Fibroblast of skin of left biceps (primary cell): ENCODE measurements at regions not wholly inside any gene's neighbourhood (a gene's known extent, or its start where the extent isn't known, plus 50 kb on each side); places are given as distances from the start of the nearest gene placed in this dataset.
"Not testable (repeated sequence)": the region's sequence is repeated elsewhere in the genome, so short reads cannot be mapped to it uniquely, and the experiment has no call there.

Experiments used
- DNase-seq, 2 experiments: peaks; one replicate each; pipeline ENCODE4 v3.0.0-alpha.2; 2013; ENCODE audit warnings: low read depth in 2 of 2

DNA sequence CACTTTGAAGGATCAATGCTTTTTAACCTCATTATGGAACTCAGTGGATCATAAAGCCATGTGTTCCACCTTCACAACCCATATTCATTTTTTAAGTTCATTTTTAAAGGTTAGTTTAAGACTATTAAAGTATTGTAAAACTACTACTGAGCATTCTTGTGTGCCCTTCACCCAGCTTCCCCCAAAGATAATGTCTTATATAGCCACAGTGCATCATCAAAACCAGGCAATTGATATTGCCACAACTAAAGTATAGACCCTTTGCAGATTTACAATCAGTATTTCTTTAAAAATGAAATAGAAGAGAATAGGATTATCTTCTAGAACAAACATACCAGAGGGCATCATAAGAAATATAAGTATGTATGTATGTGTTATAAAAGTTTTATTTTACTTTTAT lies 597.1 kb downstream of the CCSER2 start:
- DNase-seq = no peak

- DNase-seq = no peak
These were observed 605.0 kb downstream of the CCSER2 start for GRCh38 chr10:84933402-84933801.

- no peak for DNase-seq
These were observed 607.4 kb downstream of the CCSER2 start for GRCh38 chr10:84935772-84936171.

GRCh38 chr10:84938117-84938905 lies 609.9 kb downstream of the CCSER2 start:
- DNase-seq = no peak

GRCh38 chr10:84943541-84943940 lies 615.2 kb downstream of the CCSER2 start:
- no peak for DNase-seq

- no peak for DNase-seq
These were observed 615.8 kb downstream of the CCSER2 start for GRCh38 chr10:84944187-84944586.

- no peak for DNase-seq
These were observed 617.4 kb downstream of the CCSER2 start for GRCh38 chr10:84945791-84946190.

DNA sequence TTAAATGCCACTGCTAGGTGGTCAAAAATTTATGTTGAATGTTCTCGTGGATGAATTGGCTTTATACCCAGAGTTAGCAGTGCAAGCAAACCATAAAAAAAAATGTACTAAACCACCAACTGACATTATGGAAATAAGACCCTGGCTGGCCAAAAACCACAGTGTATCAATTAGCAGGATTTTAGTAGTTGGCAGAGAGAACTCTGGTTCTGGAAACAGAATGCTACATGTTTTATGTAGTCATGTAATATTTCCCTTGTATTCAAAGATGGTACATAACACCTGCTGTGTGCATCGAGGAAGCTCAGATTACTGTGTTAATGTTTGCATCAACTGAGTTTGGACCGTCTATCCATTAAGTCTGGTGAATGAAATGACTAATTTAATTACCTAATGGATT lies 618.5 kb downstream of the CCSER2 start:
- DNase-seq = no peak

DNA sequence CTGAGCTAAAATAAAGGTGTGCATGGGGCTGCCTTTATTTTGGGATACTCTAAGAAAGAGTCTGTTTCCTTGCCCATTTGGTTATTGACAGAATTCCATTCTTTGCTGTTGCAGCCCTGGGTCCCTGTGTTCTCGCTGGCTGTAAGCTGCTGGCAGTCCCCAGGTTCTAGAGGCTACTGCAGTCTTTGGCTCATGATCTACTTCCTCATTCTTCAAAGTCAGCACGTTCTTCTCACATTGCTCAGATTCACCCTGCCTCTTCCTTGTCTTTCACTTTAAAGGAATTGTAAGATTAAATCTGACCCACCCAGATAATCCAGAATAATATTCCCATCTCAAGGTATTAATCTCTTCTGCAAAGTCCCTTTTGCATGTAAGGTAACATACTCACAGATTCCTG lies 620.3 kb downstream of the CCSER2 start:
- no peak for DNase-seq

DNA sequence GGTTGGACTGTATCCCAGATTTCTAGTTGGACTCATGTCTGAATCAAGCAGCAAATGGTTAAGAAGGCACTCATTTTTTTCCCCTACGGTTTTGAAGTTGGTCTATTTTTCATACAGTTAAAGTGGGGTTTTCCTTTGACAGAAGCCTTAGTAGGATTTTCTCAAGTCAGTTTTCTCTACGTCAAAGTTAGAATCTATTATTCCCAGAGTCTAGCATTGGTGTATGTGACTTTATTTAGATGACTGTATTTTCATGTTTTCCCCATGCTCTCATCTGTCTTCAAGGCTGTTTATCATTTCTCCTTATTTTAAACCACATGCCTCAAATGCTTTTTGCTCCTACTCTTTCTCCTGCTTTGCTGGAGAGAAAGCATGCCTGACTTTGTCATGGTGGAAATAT lies 623.2 kb downstream of the CCSER2 start:
- no peak for DNase-seq

- no peak for DNase-seq
These were observed 629.0 kb downstream of the CCSER2 start for GRCh38 chr10:84957427-84957826.

DNA sequence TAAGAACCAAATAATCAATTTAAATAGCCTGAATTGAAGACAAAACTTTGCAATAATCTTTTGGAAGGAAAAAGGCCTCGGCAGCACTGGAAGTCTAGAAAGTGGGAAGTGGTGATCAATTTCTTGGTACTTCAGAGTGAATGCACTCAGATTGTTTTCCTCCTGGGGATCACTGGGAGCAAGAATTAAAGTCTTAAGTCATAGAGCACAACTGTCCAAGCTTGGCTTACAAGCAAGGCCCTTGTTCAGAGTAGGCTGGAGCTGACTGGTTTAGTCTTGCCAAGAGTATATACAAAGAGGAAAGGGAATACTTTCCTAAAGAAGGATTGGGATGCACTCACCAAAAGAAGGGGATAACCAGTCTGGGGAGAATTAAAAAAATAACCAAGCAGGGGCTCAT lies 637.1 kb downstream of the CCSER2 start:
- DNase-seq = no peak

DNA sequence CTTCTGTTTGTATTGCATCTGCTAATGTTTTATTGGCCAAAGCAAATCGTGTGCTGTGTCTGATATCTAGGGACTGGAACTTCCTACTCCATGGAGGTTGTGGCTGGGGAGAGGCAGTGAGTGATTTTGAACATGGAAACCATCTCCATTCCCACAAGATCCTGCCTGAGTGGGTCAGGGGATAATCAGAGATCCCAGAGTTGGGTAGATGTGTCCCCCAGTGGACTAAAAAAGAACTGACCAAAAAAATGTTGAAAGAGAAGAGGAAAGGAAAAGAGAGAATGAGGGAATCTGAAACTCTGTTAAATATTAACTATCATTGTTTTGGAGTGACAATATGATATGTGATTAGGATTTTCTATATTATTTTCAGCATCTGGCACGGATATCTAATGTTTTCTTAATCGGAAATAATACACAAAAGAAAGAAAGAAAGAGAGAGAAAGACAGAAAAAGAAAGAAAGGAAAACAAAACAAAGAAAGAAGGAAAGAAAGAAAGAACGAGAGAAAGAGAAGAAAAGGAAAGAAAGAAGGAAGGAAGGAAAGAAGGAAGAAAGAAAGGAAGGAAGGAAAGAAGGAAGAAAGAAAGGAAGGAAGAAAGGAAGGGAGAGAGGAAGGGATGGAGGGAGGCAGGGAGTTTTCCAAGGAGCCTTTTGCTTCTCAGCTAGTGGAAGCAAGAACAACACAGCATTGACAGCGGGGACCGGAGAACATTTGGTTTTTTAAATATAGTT lies 638.5 kb downstream of the CCSER2 start:
- no peak for DNase-seq

- not testable (repeated sequence) for DNase-seq
These were observed 640.9 kb downstream of the CCSER2 start for GRCh38 chr10:84969297-84969696.

GRCh38 chr10:84987039-84987438 lies 658.6 kb downstream of the CCSER2 start:
- no peak for DNase-seq

DNA sequence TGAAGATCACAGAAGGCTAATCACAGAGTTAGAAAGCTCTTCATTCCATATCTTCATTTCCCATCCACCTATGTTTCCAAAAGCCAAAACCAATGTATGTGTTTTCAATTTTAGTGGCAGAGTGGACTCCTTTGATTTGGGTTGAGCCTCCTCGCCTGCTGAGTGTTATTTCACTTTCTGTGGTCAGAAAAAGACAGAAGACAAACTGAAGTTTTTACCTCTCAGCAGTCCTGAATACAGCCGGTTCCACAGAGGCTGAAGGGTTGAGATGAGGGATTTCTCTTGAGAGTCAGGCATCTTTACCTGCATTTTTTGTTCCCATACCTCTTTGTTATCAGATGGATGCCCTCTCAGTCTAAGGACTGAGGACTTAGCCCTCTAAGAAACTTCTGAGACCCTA lies 659.6 kb downstream of the CCSER2 start:
- no peak for DNase-seq

- DNase-seq = no peak
These were observed 662.3 kb downstream of the CCSER2 start for GRCh38 chr10:84990713-84991112.

DNA sequence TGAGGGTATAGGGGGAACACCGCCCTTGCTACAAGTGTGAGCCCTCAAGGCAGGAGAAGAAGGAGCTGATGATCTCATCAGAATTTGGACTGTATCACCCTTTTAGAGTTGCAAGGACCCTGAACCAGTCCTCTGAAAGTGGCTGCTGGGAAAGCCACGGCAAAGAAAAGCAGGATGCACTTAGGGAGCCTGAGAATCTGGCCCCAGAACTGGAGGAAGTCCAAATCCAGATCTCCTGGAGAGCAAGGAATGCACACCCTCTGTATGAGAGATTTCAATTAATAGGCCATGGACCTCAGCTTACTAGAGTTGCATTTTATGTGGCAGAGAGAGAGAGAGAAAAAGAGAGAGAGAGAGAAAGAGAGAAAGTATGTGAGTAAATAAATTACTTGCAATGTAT lies 662.9 kb downstream of the CCSER2 start:
- no peak for DNase-seq

GRCh38 chr10:84993251-84994035 lies 665.1 kb downstream of the CCSER2 start:
- DNase-seq = no peak

DNA sequence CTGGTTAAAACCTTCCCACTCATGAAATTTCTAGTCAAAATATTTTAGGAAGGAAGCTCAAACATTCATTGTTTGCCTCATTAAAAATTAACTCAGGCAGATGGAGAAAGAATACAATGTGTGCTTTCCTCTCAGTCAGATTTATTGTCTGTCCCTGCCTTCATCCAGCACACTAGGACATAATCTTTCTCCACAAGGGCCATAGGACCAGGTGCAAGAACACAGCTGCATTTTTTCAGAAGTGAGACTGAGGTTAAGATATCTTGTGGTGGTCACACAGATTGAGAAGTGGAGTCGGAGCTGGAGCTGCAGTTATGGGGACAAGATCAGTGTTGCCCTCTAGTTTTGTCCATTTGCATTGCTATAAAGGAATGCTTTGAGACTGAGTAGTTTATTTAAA lies 666.3 kb downstream of the CCSER2 start:
- no peak for DNase-seq

DNA sequence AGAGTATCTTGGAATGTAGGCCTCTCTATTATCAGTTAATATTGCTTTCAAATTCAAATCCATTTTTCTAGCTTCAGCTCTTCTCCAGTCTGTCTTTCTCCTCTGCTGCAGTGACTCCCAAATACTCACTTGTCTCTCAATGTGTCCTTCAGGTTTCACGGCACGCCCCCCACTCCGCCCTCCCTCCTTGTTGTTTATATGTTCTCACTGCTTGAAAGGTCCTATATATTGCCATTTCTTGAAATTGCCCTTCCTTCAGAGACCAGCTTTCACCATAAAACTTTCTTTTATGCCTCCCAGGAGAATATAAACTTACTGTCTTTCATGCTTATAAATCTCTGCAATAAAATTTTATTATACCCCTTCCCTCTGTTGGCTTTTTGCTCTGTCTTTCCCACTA lies 668.2 kb downstream of the CCSER2 start:
- DNase-seq = no peak

- no peak for DNase-seq
These were observed 669.5 kb downstream of the CCSER2 start for GRCh38 chr10:84997870-84998269.

- no peak for DNase-seq
These were observed 671.5 kb downstream of the CCSER2 start for GRCh38 chr10:84999929-85000328.
